Stimulated activated CD8-positive, alpha-beta memory T cell treated with anti-CD3 and anti-CD28 coated beads, Interleukin-7, amount 100 ng/mL, for 1 hour (primary cell): ENCODE measurements at regions not wholly inside any gene's neighbourhood (a gene's known extent, or its start where the extent isn't known, plus 50 kb on each side); places are given as distances from the start of the nearest gene placed in this dataset.

ENCODE experiments used
- DNase-seq, 2 donors: peaks; one replicate each; pipeline ENCODE4 v3.0.0-alpha.2; 2020; ENCODE audit warnings: low read depth in 2 of 2

GRCh38 chr13:50319635-50320255 lies 304.5 kb downstream of the KCNRG start:
- DNase-seq: no peak

GRCh38 chr13:50320271-50320862 lies 305.1 kb downstream of the KCNRG start:
- no peak for DNase-seq

- DNase-seq: no peak
Measured at GRCh38 chr13:50322006-50322405, 306.8 kb downstream of the KCNRG start.

- no peak for DNase-seq
Measured at GRCh38 chr13:50323440-50324065, 308.3 kb downstream of the KCNRG start.

- DNase-seq: no peak
Measured at GRCh38 chr13:50326271-50326670, 311.0 kb downstream of the KCNRG start.

GRCh38 chr13:50326811-50327210 lies 311.6 kb downstream of the KCNRG start:
- no peak for DNase-seq

- no peak for DNase-seq
Measured at GRCh38 chr13:50334115-50334778, 319.0 kb downstream of the KCNRG start.

GRCh38 chr13:50334944-50335343 lies 319.7 kb downstream of the KCNRG start:
- DNase-seq: no peak

GRCh38 chr13:50339271-50339670 lies 324.0 kb downstream of the KCNRG start:
- no peak for DNase-seq

- no peak for DNase-seq
Measured at GRCh38 chr13:50340146-50340545, 324.9 kb downstream of the KCNRG start.

- DNase-seq: no peak
Measured at GRCh38 chr13:50340551-50341287, 325.5 kb downstream of the KCNRG start.

- DNase-seq: no peak
Measured at GRCh38 chr13:50341526-50341925, 326.3 kb downstream of the KCNRG start.

- DNase-seq: no peak
Measured at GRCh38 chr13:50344717-50345116, 329.5 kb downstream of the KCNRG start.

GRCh38 chr13:50345804-50346203 lies 330.6 kb downstream of the KCNRG start:
- DNase-seq: no peak

GRCh38 chr13:50348371-50348770 lies 333.1 kb downstream of the KCNRG start:
- DNase-seq: no peak

- DNase-seq: no peak
Measured at GRCh38 chr13:50352720-50353480, 337.7 kb downstream of the KCNRG start.

GRCh38 chr13:50353651-50354415 lies 338.6 kb downstream of the KCNRG start:
- DNase-seq: no peak

- DNase-seq: no peak
Measured at GRCh38 chr13:50355797-50356196, 340.6 kb downstream of the KCNRG start.

- DNase-seq: no peak
Measured at GRCh38 chr13:50357136-50357535, 341.9 kb downstream of the KCNRG start.

GRCh38 chr13:50357586-50358118 lies 342.4 kb downstream of the KCNRG start:
- no peak for DNase-seq
